ENCODE measurements at regions not wholly inside any gene's neighbourhood (a gene's known extent, or its start where the extent isn't known, plus 50 kb on each side); places are given as distances from the start of the nearest gene placed in this dataset.

DNA sequence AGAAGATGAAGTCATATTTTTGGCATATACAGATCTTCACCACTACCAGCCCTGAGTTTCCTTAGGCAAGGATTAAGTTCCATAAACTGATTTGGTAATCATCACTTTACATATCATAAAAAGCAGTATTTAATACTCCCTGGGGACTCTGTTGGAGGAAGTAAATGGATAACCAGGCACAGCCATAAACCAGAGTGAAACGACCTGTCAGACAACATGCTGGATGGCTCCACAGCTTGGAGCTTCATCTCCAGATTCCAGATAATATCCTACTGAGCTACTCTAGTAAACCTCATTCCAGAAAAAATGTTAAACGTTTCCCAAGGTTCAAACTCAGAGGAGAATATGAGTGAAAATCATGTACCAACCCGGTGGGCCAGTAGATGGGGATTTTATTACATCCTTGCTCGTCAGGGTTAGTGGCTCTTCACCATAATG, 109.2 kb downstream of the BASP1 start:
- Histone ChIP-seq H3K9me3 (no peaks in the 10 kb centered on the region), H3K27ac (no peak overlapping the region), H3K4me1 (ENCODE audit: insufficient read depth) (no peaks in the 10 kb centered on the region), H3K36me3 (no peaks in the 10 kb centered on the region), H3K4me3 (no peak overlapping the region), H3K27me3 (no peaks in the 10 kb centered on the region)
- WGBS, 3 donors, result 53 to 65% (median 63%) methylated on average over 4 of the region's 4 CpGs
- DNase-seq, result no peak
- TF ChIP-seq EP300 (IDR thresholded peaks at IDR 0.05), result no peak
- no peak for TF ChIP-seq POLR2A (IDR thresholded peaks at IDR 0.05)
- TF ChIP-seq, protein P1, sequence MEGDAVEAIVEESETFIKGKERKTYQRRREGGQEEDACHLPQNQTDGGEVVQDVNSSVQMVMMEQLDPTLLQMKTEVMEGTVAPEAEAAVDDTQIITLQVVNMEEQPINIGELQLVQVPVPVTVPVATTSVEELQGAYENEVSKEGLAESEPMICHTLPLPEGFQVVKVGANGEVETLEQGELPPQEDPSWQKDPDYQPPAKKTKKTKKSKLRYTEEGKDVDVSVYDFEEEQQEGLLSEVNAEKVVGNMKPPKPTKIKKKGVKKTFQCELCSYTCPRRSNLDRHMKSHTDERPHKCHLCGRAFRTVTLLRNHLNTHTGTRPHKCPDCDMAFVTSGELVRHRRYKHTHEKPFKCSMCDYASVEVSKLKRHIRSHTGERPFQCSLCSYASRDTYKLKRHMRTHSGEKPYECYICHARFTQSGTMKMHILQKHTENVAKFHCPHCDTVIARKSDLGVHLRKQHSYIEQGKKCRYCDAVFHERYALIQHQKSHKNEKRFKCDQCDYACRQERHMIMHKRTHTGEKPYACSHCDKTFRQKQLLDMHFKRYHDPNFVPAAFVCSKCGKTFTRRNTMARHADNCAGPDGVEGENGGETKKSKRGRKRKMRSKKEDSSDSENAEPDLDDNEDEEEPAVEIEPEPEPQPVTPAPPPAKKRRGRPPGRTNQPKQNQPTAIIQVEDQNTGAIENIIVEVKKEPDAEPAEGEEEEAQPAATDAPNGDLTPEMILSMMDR (IDR thresholded peaks at IDR 0.05), result no peak
- intact Hi-C loops (cut with DNase I), result no loop called here

DNA sequence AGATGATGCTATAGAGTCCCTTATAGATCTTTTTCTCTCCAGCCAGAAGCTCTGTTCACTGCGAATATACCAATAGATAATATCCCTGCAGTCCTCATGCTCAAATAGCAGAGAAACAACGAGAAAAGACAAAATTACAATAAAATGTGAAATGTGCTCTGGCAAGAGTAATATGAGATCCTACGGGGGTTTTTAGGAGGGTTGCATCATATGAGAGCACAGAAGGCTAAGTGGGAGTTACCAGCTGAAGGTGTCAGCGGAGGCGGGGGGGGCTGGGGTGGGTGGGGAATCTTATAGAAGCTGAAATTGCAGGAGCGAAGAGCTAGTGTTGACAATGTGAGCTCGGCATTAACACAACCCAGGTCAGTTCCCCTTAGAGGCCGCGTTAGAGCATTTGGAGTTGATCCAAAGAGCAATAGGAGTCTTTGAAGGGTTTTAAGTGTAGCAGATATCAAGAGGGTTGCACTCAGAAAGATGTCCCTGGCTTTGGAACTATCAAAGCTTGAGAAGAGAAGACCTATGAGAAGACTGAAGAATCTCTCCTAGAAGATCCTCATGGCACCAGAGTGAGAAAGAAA, 109.7 kb downstream of the BASP1 start:
- intact Hi-C loops (cut with DNase I), result no loop called here
- TF ChIP-seq EP300 (IDR thresholded peaks at IDR 0.05), result no peak
- TF ChIP-seq, protein P1 (IDR thresholded peaks at IDR 0.05), result no peak
- no peak for TF ChIP-seq POLR2A (IDR thresholded peaks at IDR 0.05)

DNA sequence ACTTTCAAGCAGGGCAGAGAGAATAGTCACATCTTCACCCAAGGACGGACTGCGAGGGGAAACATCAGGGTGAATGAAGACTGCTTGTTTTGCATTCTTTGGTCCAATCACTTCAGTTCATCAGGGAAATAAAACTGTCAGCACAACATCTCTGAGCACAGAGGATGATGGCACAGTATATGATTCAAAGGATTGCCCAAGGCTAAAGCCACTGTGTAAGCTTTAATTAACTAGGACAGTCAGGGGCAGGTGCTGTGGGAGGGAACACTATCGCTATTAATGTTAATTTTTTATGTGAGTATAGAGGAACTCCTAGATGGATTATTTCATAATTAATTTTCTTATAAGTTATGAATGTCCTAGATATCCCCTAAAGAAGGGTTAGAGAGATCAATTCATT, 112.1 kb downstream of the BASP1 start:
- no peak overlapping the region for H3K27ac ChIP-seq
- intact Hi-C loops (cut with DNase I), result no loop called here
- H3K4me3 ChIP-seq, result no peak overlapping the region
- no peaks in the 10 kb centered on the region for H3K9me3 ChIP-seq
- TF ChIP-seq, protein P1 (IDR thresholded peaks at IDR 0.05), result no peak
- TF ChIP-seq EP300 (IDR thresholded peaks at IDR 0.05) (no peak), POLR2A (IDR thresholded peaks at IDR 0.05) (no peak)
- no peaks in the 10 kb centered on the region for H3K27me3 ChIP-seq
- no peaks in the 10 kb centered on the region for H3K36me3 ChIP-seq
- WGBS, 3 donors, result 77 to 84% (median 80%) methylated on average over 3 of the region's 3 CpGs
- DNase-seq, result no peak
- no peaks in the 10 kb centered on the region for H3K4me1 ChIP-seq (ENCODE audit: insufficient read depth)

More for the DNA sequence above, 109.7 kb downstream of the BASP1 start:
- Histone ChIP-seq H3K27me3 (no peaks in the 10 kb centered on the region), H3K36me3 (no peaks in the 10 kb centered on the region), H3K9me3 (no peaks in the 10 kb centered on the region), H3K27ac (no peak overlapping the region), H3K4me3 (no peak overlapping the region), H3K4me1 (ENCODE audit: insufficient read depth) (no peaks in the 10 kb centered on the region)
- no peak for DNase-seq
- 50 to 63% (median 57%) methylated on average over 9 of the region's 9 CpGs for WGBS, 3 donors

DNA sequence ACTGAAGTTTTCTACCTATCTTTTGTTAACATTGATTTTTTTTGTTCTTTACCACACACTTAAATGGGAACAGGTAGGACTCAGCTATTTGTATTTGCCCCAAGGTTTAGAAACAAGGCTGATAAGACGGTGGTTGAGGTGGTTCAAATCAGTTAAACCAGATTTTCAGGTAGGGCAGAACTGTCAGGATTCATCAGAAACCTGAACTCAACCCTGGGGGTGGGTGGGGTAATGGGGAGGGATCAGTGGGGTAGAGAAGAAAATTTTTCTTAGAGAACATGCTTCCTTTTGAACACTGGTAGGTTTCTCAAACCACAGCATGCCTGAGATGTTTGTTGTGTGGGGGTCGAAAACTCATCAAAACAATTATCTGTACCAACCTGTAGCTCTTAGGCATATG, 113.0 kb downstream of the BASP1 start:
- Histone ChIP-seq H3K4me1 (ENCODE audit: insufficient read depth) (no peaks in the 10 kb centered on the region), H3K27ac (no peak overlapping the region), H3K36me3 (no peaks in the 10 kb centered on the region), H3K4me3 (no peak overlapping the region), H3K9me3 (no peaks in the 10 kb centered on the region), H3K27me3 (no peaks in the 10 kb centered on the region)
- intact Hi-C loops (cut with DNase I), result no loop called here
- no peak for TF ChIP-seq POLR2A (IDR thresholded peaks at IDR 0.05)
- TF ChIP-seq, protein P1 (IDR thresholded peaks at IDR 0.05), result no peak
- no peak for TF ChIP-seq EP300 (IDR thresholded peaks at IDR 0.05)
- DNase-seq, result no peak
- 85 to 95% (median 92%) methylated on average over 2 of the region's 2 CpGs for WGBS, 3 donors

Measured in ovary (tissue), 7 donors.